Posterior vena cava (tissue), 2 donors: ENCODE measurements at regions not wholly inside any gene's neighbourhood (a gene's known extent, or its start where the extent isn't known, plus 50 kb on each side); places are given as distances from the start of the nearest gene placed in this dataset.

ENCODE experiments used
- DNase-seq: peaks from one replicate; pipeline ENCODE4 v3.0.0-alpha.2; 2020; ENCODE audit warnings: low spot score
- intact Hi-C, 2 donors: fragments of 100-400 bp; cut with DNase I; formaldehyde crosslinking; loops; one replicate each; pipeline versions ENCODE4 v1.14.1 to v1.14.2; 2022 to 2023
- donor health status: DM: yes; HTN: yes; CAD: no.
- donor health status: DM: yes; HTN: yes; CAD: no.

DNA sequence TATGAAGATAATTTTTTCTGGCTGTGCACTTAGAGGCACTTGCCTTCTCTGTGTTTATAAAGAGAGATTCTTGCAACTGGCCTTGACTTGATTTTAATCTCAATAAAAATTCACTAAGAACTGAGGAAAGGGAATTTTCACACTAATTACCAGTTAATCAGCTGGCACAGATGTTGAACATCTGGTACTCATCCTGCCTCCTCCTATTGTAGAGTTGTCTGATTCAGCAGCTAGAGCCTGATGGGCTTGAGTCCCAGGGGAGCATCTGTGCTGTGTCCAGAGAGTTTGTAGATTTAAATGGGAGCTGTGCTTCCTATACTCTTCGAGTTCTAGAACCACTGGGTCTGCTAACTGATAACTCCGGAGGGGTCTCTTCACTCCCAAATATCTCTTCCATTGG is 50.7 kb upstream of the ADRA1D start:
- intact Hi-C loops: no loop called here
- no peak for DNase-seq

- intact Hi-C loops: no loop called here
- DNase-seq: no peak
These were observed 50.1 kb upstream of the ADRA1D start for GRCh38 chr20:4299216-4299615.
